HG03139 (cell line): ENCODE measurements at regions not wholly inside any gene's neighbourhood (a gene's known extent, or its start where the extent isn't known, plus 50 kb on each side); places are given as distances from the start of the nearest gene placed in this dataset.

Experiments
- ATAC-seq: cut with Tn5 transposase; IDR thresholded peaks from one replicate; pipeline ENCODE4 v1.9.1; 2021; ENCODE audit not compliant: unreplicated experiment

DNA sequence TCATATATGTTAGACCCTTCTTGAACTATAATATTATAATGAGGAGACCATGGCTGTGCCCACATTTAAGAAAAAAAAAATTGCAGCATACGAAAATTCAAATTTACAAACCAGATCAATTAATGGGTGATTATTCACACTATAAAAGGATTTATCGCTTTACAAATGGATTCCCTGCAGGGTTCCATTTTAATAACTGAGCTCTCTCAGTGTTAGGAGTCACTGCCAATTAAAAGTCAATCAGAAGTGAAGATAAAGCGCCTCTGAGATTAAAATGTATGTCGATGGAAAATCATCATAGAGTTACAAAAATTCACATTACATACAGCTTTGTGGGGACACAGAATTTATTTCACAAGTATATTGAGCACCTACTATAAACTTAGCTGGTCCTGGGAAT is 66.6 kb upstream of the SMARCA2 start:
- no peak for ATAC-seq

DNA sequence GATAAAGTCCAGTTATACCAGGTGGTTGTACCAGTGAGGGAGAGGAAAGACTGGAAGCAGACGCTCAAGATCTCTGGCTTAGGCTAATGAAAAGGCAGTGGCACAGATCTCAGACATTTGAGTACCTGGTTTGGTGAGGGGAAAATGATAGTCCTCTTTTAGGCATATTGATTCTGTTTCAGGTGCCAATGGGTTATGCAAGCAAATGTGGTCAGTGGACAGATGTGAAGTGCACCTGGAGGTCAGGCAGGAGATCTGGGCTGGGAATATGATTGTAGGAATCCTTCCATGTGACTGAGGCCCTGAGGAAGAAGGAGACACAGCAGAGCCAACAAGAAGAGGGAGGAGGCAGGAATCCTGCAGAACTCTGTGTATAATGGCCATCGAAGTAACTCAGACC is 63.7 kb upstream of the SMARCA2 start:
- no peak for ATAC-seq

DNA sequence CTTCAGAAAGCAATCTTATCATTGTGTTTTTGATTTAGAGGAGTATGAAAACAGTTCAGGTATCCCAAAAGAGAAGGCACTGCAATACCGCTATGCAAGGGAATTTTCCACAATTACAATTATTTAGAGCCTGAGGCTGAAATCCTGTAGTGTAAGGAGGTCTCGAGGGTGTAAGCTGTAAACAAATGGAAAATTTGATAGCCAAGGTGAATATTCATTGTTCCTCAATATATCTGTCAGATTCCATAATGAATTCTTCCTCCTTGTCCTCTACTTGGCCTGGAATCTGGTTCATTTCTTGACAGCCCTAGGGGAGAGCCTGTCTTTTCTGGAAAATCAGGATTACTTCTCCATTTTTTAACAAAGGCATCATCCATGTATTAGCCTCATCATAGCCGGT is 63.1 kb upstream of the SMARCA2 start:
- no peak for ATAC-seq

DNA sequence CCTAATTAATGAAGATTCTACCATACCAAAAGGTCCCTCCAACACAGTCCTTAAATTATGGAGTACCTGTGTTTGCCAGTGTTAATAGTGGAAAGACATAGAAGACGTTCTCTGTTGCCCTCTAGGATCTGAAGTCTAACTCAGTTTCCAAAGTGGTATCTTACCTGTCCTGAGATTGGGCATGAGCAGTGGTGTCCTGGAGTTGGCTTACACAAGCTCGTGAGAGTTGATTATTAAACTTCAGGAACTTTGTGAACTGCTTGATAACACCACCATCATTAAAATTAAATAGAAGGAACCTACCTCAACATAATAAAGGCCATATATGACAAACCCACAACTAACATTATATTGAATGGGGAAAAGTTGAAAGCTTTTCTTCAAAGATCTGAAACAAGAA is 60.9 kb upstream of the SMARCA2 start:
- ATAC-seq: no peak

- ATAC-seq: no peak
Measured at GRCh38 chr9:1956958-1957357, 58.2 kb upstream of the SMARCA2 start.

DNA sequence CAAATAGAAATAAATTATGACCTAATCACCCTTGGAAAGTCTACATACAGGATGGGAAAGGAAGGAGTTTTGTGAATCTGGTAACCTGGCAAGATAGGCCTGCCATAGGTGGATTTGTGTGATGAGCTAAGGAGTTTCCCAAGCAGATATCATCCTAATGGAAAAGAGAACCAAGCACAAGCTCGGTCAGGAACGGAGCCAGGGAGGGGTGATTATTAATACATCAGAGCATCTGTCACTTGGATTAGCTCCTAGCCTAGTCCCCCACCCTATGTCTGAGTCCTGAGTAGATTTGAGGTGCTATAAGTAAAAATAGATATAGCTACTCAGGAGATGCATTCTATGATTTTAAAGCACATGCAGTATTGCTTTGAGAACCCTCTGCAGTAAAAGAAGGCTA is 57.3 kb upstream of the SMARCA2 start:
- no peak for ATAC-seq

GRCh38 chr9:1959371-1959770 is 55.8 kb upstream of the SMARCA2 start:
- ATAC-seq: no peak

DNA sequence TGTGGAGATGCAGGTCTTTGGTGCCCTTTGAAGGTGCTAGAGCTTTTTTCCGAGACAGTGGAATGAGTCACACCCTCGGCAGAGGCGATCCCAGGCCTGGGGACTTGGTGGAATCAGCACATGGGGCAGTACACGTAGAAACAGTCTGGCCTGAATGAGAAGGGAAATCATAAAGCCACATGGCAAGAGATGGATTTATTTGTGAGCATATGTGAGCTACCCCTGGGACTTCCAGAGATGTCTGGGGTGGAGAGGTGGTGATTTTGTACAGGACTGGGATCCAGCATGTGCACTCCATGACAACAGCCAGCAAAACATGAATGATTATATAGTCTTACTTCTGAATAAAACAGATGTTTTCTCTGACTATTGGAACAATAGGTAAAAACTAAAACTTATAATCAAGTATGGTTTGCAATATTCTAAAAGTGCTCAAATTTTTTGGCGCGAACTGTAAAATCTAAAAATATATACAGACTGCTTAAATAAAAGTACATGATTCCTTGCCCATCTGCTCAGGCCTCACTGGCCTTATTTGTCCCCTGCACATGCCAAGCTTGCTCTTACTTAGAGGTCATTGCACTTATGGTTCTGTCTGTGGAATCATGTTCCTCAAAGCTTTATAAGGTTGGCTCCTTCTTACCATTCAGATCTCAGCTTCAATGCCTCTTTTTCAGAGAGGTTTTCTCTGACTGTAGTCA is 54.7 kb upstream of the SMARCA2 start:
- ATAC-seq: no peak

DNA sequence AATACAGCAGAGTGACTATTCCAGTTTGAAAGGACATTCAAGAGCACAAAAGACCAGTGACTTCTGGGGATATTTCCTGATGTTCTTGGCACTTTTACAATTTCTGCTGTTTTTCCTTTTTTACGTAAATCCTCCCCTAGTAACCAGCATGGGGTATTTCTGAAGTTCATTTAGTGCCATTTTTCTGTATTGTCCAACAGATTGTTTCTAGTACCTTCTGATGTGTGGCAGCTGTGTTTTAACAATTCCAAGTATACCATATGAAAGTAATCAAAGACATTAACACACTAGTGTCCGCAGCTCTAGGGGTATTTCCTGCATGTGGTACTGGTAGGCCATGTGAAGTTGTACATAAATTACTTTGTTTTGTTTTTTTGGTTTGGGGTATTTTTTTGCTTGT is 53.0 kb upstream of the SMARCA2 start:
- ATAC-seq: no peak

- ATAC-seq: no peak
Measured at GRCh38 chr9:1962588-1963106, 52.5 kb upstream of the SMARCA2 start.

DNA sequence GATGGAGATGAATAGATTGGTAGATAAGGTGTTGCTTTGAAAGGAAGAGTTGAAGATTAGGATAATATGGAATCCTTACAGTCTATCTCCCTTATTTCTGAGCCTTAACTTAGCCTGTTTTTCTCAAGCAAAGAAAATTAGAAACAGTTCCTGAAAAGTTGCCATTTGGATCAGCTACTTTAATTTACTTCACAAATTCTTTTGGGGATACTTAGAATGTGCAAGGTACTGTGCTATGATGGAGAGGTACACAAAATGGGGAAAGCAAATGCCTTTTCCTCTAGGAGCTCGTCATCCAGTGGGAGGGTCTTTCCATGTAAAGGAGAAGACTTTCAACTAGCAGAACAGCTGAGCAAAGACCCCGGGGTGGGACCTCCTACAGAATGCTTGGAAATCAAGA is 51.1 kb upstream of the SMARCA2 start:
- no peak for ATAC-seq
